Subcutaneous abdominal adipose tissue (tissue), 5 donors: ENCODE measurements at regions not wholly inside any gene's neighbourhood (a gene's known extent, or its start where the extent isn't known, plus 50 kb on each side); places are given as distances from the start of the nearest gene placed in this dataset.
"Not testable (repeated sequence)": the region's sequence is repeated elsewhere in the genome, so short reads cannot be mapped to it uniquely, and the experiment has no call there.

Experiments
- H3K27ac ChIP-seq: one replicate; pipeline ENCODE4 v1.7.0; 2013; ENCODE audit warnings: low read depth, mild to moderate bottlenecking, inconsistent platforms, low read length, moderate library complexity
- H3K27me3 ChIP-seq, 5 donors: one replicate each; pipeline ENCODE4 v1.7.0; 2013; ENCODE audit warnings: low read length in 5 of 5, inconsistent platforms in 1 of 5; ENCODE audit not compliant: control insufficient read depth in 5 of 5, insufficient read depth in 4 of 5
- H3K36me3 ChIP-seq, 5 donors: one replicate each; pipeline ENCODE4 v1.7.0; 2013; ENCODE audit warnings: low read length in 5 of 5; ENCODE audit not compliant: control insufficient read depth in 5 of 5, insufficient read depth in 5 of 5
- H3K4me1 ChIP-seq, 5 donors: one replicate each; pipeline ENCODE4 v1.7.0; 2013; ENCODE audit warnings: low read length in 5 of 5, mild to moderate bottlenecking in 3 of 5, moderate library complexity in 1 of 5; ENCODE audit not compliant: control insufficient read depth in 5 of 5, insufficient read depth in 5 of 5
- H3K4me3 ChIP-seq, 5 donors: one replicate each; pipeline ENCODE4 v1.7.0; 2013; ENCODE audit warnings: low read length in 5 of 5, low read depth in 1 of 5
- H3K9ac ChIP-seq, 5 donors: one replicate each; pipeline ENCODE4 v1.7.0; 2013; ENCODE audit warnings: low read length in 5 of 5, mild to moderate bottlenecking in 4 of 5, moderate library complexity in 3 of 5
- H3K9me3 ChIP-seq, 5 donors: one replicate each; pipeline ENCODE4 v1.7.0; 2013; ENCODE audit warnings: low read length in 5 of 5; ENCODE audit not compliant: control insufficient read depth in 5 of 5
- donor health status: healthy.
- donor health status: healthy.
- donor health status: healthy.
- donor health status: healthy.
- donor health status: healthy.

GRCh38 chr10:38209332-38209731 lies 115.2 kb downstream of the ZNF37A start:
- H3K27ac ChIP-seq = no peak overlapping the region

GRCh38 chr10:38209748-38210147 lies 115.6 kb downstream of the ZNF37A start:
- not testable (repeated sequence) for H3K36me3 ChIP-seq, H3K4me1 ChIP-seq, H3K27ac ChIP-seq, H3K4me3 ChIP-seq, H3K9ac ChIP-seq, H3K27me3 ChIP-seq
- H3K9me3 ChIP-seq = peaks cover 0 to 18% (median 2%) of the 10 kb centered on the region in 5 donors

More at GRCh38 chr10:38209332-38209731, 115.2 kb downstream of the ZNF37A start:
- Histone ChIP-seq H3K27me3 (no peaks in the 10 kb centered on the region), H3K9me3 (peaks cover 2 to 21% (median 4%) of the 10 kb centered on the region in 5 donors), H3K36me3 (no peaks in the 10 kb centered on the region), H3K4me1 (no peaks in the 10 kb centered on the region), H3K4me3 (no peak overlapping the region), H3K9ac (no peak overlapping the region)

GRCh38 chr10:38212460-38212859 lies 118.3 kb downstream of the ZNF37A start:
- Histone ChIP-seq H3K4me1 (no peaks in the 10 kb centered on the region), H3K4me3 (no peak overlapping the region), H3K27ac (no peak overlapping the region), H3K9me3 (peaks cover 0 to 10% (median 2%) of the 10 kb centered on the region in 5 donors), H3K36me3 (no peaks in the 10 kb centered on the region), H3K27me3 (no peaks in the 10 kb centered on the region), H3K9ac (no peak overlapping the region)

- Histone ChIP-seq H3K4me1 (no peaks in the 10 kb centered on the region), H3K9ac (no peak overlapping the region), H3K9me3 (peaks cover 0 to 13% (median 8%) of the 10 kb centered on the region in 5 donors), H3K4me3 (no peak overlapping the region), H3K36me3 (no peaks in the 10 kb centered on the region), H3K27me3 (no peaks in the 10 kb centered on the region), H3K27ac (no peak overlapping the region)
Observed at GRCh38 chr10:38226385-38226784, 132.2 kb downstream of the ZNF37A start.

GRCh38 chr10:38228394-38228793 lies 134.3 kb downstream of the ZNF37A start:
- peaks cover 0 to 13% (median 3%) of the 10 kb centered on the region in 5 donors for H3K9me3 ChIP-seq
- no peaks in the 10 kb centered on the region for H3K27me3 ChIP-seq
- H3K9ac ChIP-seq = no peak overlapping the region
- no peaks in the 10 kb centered on the region for H3K36me3 ChIP-seq
- no peak overlapping the region for H3K27ac ChIP-seq
- H3K4me3 ChIP-seq = no peak overlapping the region
- no peaks in the 10 kb centered on the region for H3K4me1 ChIP-seq

GRCh38 chr10:38238479-38238878 lies 144.3 kb downstream of the ZNF37A start:
- not testable (repeated sequence) for H3K9ac ChIP-seq, H3K27ac ChIP-seq, H3K27me3 ChIP-seq

GRCh38 chr10:38242061-38242649 lies 148.0 kb downstream of the ZNF37A start:
- H3K9ac ChIP-seq, H3K4me3 ChIP-seq, H3K27me3 ChIP-seq, H3K4me1 ChIP-seq, H3K27ac ChIP-seq, H3K36me3 ChIP-seq: not testable (repeated sequence)
- peaks cover 0 to 11% (median 2%) of the 10 kb centered on the region in 5 donors for H3K9me3 ChIP-seq

More at GRCh38 chr10:38238479-38238878, 144.3 kb downstream of the ZNF37A start:
- H3K4me3 ChIP-seq, H3K4me1 ChIP-seq, H3K36me3 ChIP-seq: not testable (repeated sequence)
- peaks cover 0 to 11% (median 2%) of the 10 kb centered on the region in 5 donors for H3K9me3 ChIP-seq

GRCh38 chr10:38248113-38248512 lies 154.0 kb downstream of the ZNF37A start:
- not testable (repeated sequence) for H3K9ac ChIP-seq, H3K9me3 ChIP-seq, H3K36me3 ChIP-seq, H3K27ac ChIP-seq, H3K27me3 ChIP-seq, H3K4me1 ChIP-seq, H3K4me3 ChIP-seq

- H3K36me3 ChIP-seq, H3K9ac ChIP-seq, H3K4me1 ChIP-seq, H3K27me3 ChIP-seq, H3K27ac ChIP-seq, H3K9me3 ChIP-seq, H3K4me3 ChIP-seq: not testable (repeated sequence)
Observed at GRCh38 chr10:38252551-38252950, 158.4 kb downstream of the ZNF37A start.

GRCh38 chr10:38267555-38267954 lies 173.4 kb downstream of the ZNF37A start:
- H3K4me1 ChIP-seq, H3K36me3 ChIP-seq, H3K27me3 ChIP-seq, H3K27ac ChIP-seq, H3K9ac ChIP-seq, H3K4me3 ChIP-seq, H3K9me3 ChIP-seq: not testable (repeated sequence)

- H3K9ac ChIP-seq, H3K9me3 ChIP-seq, H3K36me3 ChIP-seq, H3K27me3 ChIP-seq, H3K27ac ChIP-seq, H3K4me3 ChIP-seq, H3K4me1 ChIP-seq: not testable (repeated sequence)
Observed at GRCh38 chr10:38271031-38271430, 176.9 kb downstream of the ZNF37A start.
